Testis (tissue), 2 donors: ENCODE measurements at regions not wholly inside any gene's neighbourhood (a gene's known extent, or its start where the extent isn't known, plus 50 kb on each side); places are given as distances from the start of the nearest gene placed in this dataset.

Experiments used
- CTCF ChIP-seq, 3 experiments: fragments of 450-650 bp in 2 of 3; fragments of 200-600 bp in 1 of 3; sonication (generic) in 1 of 3; IDR thresholded peaks; one replicate each; pipeline ENCODE4 v1.5.1; 2016 to 2019; ENCODE audit warnings: antibody characterized with exemption in 3 of 3, mild to moderate bottlenecking in 2 of 3, moderate library complexity in 1 of 3
- POLR2A ChIP-seq: fragments of 450-650 bp; IDR thresholded peaks from one replicate; pipeline ENCODE4 v1.6.1; 2017; ENCODE audit warnings: antibody characterized with exemption, mild to moderate bottlenecking, moderate library complexity

- TF ChIP-seq CTCF (IDR thresholded peaks at IDR 0.05) = no peak
- TF ChIP-seq POLR2A = no peak
Observed at GRCh38 chr12:17159506-17160300, 553.7 kb upstream of the LMO3 start.
